OCI-LY7 (cell line): ENCODE measurements at regions not wholly inside any gene's neighbourhood (a gene's known extent, or its start where the extent isn't known, plus 50 kb on each side); places are given as distances from the start of the nearest gene placed in this dataset.

Experiments
- EZH2phosphoT487 ChIP-seq: fragments of 200-600 bp; sonication (generic); IDR thresholded peaks from 2 replicates; pipeline ENCODE4 v1.6.1; 2018; ENCODE audit warnings: low read depth, borderline replicate concordance, mild to moderate bottlenecking, mixed run types, antibody characterized with exemption, low read length, moderate library complexity, mixed read lengths
- TF ChIP-seq, protein P1 (sequence below): fragments of 200-600 bp; sonication (generic); conservative IDR thresholded peaks from 2 replicates; pipeline ENCODE4 v1.5.1; 2014; ENCODE audit warnings: mild to moderate bottlenecking, antibody characterized with exemption, low read length, moderate library complexity, mixed read lengths

DNA sequence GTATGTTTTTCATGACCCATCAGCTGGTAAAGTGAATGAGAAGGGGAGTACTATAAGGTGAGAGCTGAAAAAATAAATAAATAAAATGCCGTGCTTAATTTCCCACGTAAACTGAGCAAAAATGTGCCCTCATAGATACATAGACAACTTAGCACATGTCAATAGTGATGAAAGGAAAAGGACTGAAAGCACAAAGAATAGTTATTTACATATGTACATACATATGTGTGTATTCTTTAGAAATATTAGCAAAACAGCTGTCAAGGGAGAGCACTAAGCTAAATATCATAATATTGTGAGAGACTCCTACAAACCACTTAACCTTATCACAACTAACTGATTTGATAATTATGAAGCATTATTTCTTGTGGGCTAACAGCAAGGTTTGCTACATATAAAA lies 213.6 kb upstream of the FTMT start:
- no peak for TF ChIP-seq EZH2phosphoT487
- TF ChIP-seq, protein P1, sequence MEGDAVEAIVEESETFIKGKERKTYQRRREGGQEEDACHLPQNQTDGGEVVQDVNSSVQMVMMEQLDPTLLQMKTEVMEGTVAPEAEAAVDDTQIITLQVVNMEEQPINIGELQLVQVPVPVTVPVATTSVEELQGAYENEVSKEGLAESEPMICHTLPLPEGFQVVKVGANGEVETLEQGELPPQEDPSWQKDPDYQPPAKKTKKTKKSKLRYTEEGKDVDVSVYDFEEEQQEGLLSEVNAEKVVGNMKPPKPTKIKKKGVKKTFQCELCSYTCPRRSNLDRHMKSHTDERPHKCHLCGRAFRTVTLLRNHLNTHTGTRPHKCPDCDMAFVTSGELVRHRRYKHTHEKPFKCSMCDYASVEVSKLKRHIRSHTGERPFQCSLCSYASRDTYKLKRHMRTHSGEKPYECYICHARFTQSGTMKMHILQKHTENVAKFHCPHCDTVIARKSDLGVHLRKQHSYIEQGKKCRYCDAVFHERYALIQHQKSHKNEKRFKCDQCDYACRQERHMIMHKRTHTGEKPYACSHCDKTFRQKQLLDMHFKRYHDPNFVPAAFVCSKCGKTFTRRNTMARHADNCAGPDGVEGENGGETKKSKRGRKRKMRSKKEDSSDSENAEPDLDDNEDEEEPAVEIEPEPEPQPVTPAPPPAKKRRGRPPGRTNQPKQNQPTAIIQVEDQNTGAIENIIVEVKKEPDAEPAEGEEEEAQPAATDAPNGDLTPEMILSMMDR, result no peak
